Neutrophil (primary cell): ENCODE measurements at regions not wholly inside any gene's neighbourhood (a gene's known extent, or its start where the extent isn't known, plus 50 kb on each side); places are given as distances from the start of the nearest gene placed in this dataset.

Source experiments
- H3K27ac ChIP-seq: fragments of 200-600 bp; sonication (generic); 2 replicates; pipeline ENCODE4 v1.5.1; 2016; ENCODE audit warnings: mild to moderate bottlenecking, moderate library complexity
- H3K27me3 ChIP-seq: fragments of 200-600 bp; sonication (generic); 2 replicates; pipeline ENCODE4 v1.6.0; 2016; ENCODE audit warnings: mild to moderate bottlenecking
- H3K36me3 ChIP-seq: fragments of 200-600 bp; sonication (generic); 2 replicates; pipeline ENCODE4 v1.5.1; 2017
- H3K4me1 ChIP-seq, 2 experiments: fragments of 200-600 bp in 1 of 2; sonication (generic) in 1 of 2; 1 replicate in 1 of 2; 2 replicates in 1 of 2; pipeline versions ENCODE4 v1.5.1 to v1.6.1; 2013 to 2016; ENCODE audit warnings: low read depth in 1 of 2, low read length in 1 of 2, mild to moderate bottlenecking in 1 of 2, moderate library complexity in 1 of 2; ENCODE audit not compliant: control insufficient read depth in 1 of 2, insufficient read depth in 1 of 2
- H3K4me3 ChIP-seq, 2 experiments: fragments of 200-600 bp in 1 of 2; sonication (generic) in 1 of 2; 1 replicate in 1 of 2; 2 replicates in 1 of 2; pipeline ENCODE4 v1.5.1; 2013 to 2016; ENCODE audit warnings: low read depth in 1 of 2, low read length in 1 of 2, mild to moderate bottlenecking in 1 of 2, moderate library complexity in 1 of 2
- H3K9me3 ChIP-seq: fragments of 200-600 bp; sonication (generic); 2 replicates; pipeline ENCODE4 v1.5.1; 2016
- TF ChIP-seq, protein P1 (sequence below): fragments of 200-600 bp; sonication (generic); IDR thresholded peaks from 2 replicates; pipeline ENCODE4 v1.5.1; 2016; ENCODE audit warnings: antibody characterized with exemption

DNA sequence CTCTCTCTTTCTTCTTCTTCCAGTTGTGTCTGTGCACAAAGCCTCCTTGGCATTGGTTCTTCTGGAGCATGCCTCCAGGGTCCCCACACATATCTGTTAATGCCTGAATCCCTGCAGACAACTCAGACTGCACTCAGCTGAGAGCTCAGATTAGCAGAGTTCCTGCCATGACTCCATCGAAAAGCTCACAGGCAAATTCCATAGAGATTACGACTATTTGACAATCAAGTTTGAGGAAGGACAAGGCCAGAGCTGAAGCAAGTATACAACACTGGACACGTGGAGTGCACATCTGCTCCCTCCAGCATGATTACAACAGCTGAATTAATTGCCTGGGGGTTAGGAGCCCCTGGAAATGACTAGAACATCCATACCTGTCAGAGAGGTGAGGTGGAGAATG lies 190.7 kb downstream of the INSIG2 start:
- Histone ChIP-seq H3K4me1 (no peaks in the 10 kb centered on the region), H3K27ac (no peak overlapping the region), H3K9me3 (no peaks in the 10 kb centered on the region), H3K27me3 (peaks cover 54% of the 10 kb centered on the region), H3K36me3 (no peaks in the 10 kb centered on the region), H3K4me3 (no peak overlapping the region)
- TF ChIP-seq, protein P1, sequence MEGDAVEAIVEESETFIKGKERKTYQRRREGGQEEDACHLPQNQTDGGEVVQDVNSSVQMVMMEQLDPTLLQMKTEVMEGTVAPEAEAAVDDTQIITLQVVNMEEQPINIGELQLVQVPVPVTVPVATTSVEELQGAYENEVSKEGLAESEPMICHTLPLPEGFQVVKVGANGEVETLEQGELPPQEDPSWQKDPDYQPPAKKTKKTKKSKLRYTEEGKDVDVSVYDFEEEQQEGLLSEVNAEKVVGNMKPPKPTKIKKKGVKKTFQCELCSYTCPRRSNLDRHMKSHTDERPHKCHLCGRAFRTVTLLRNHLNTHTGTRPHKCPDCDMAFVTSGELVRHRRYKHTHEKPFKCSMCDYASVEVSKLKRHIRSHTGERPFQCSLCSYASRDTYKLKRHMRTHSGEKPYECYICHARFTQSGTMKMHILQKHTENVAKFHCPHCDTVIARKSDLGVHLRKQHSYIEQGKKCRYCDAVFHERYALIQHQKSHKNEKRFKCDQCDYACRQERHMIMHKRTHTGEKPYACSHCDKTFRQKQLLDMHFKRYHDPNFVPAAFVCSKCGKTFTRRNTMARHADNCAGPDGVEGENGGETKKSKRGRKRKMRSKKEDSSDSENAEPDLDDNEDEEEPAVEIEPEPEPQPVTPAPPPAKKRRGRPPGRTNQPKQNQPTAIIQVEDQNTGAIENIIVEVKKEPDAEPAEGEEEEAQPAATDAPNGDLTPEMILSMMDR, result no peak

DNA sequence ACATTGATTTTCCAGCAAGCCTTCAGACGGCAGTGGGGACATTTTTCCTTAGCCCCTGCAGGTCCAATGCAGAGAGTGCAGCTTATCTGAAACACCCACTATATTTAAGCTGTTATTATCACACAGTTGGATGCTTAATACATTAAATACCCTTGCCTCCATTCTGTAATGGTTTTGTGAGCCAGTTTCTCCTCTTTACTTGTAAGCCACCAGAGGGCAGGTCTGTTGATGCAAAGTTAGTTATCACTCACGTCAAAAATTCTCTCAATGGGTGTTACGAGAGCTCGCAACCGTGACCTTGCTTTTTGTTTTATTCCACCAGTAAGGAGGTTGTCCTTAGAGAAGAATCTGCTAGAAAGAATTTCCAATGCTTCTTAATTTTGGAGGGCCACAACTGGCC lies 189.8 kb downstream of the INSIG2 start:
- TF ChIP-seq, protein P1, result no peak

DNA sequence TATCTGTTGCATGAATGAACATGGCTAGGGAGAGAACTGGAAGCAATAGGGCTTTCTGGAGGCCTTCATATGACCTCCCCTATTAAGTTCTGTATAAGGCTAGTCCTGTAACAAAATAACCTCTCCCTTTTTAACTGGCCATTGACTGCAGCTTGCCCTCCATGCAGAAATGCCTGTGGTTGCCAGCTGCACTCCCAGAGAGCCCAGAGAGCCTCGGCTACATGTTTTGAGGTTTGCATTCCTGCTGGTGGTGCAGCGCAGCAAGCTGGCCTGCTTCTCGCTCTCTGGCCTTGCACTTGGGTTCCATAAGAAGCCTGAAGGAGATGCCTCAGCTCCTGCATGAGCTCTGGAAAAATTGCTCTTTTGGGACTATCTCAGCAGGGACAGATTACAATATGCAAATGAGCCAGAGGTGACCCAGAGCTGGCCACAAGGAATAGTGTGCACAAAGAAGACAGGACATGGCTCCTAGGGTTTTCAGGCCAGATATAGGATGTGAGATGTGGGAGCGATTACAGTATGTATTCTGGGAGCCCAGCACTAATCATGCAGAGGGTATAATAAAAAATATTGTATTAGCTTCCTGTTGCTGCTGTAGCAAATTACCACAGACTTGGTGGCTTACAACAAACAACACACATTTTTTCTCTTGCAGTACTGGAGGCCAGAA lies 186.7 kb downstream of the INSIG2 start:
- Histone ChIP-seq H3K27ac (no peak overlapping the region), H3K4me3 (no peak overlapping the region), H3K4me1 (no peaks in the 10 kb centered on the region), H3K9me3 (no peaks in the 10 kb centered on the region), H3K36me3 (no peaks in the 10 kb centered on the region), H3K27me3 (peaks cover 39% of the 10 kb centered on the region)
- TF ChIP-seq, protein P1, result no peak

More for the DNA sequence above, 189.8 kb downstream of the INSIG2 start:
- no peaks in the 10 kb centered on the region for H3K9me3 ChIP-seq
- H3K27ac ChIP-seq, result no peak overlapping the region
- no peaks in the 10 kb centered on the region for H3K36me3 ChIP-seq
- no peaks in the 10 kb centered on the region for H3K4me1 ChIP-seq
- H3K4me3 ChIP-seq, result no peak overlapping the region
- peaks cover 55% of the 10 kb centered on the region for H3K27me3 ChIP-seq

DNA sequence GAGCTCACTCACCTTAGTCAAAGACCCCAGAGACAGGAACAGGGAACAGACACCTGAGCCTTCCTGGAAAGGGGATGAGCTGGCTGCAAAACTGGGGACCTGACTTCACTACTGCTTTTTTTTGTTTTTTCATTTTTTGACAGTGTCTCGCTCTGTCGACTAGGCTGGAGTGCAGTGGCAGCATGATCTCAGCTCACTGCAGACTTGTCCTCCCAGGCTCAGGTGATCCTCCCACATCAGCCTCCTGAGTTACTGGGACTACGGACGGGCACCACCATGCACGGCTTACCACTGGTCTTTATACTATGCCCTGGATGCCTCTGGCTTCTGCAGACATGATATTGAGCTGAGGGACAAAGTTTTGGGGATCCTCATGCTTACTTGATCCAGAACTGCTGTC lies 184.1 kb downstream of the INSIG2 start:
- TF ChIP-seq, protein P1, result no peak
- H3K9me3 ChIP-seq, result no peaks in the 10 kb centered on the region
- H3K27me3 ChIP-seq, result peaks cover 35% of the 10 kb centered on the region
- H3K27ac ChIP-seq, result no peak overlapping the region
- H3K4me3 ChIP-seq, result no peak overlapping the region
- H3K36me3 ChIP-seq, result no peaks in the 10 kb centered on the region
- H3K4me1 ChIP-seq, result no peaks in the 10 kb centered on the region

DNA sequence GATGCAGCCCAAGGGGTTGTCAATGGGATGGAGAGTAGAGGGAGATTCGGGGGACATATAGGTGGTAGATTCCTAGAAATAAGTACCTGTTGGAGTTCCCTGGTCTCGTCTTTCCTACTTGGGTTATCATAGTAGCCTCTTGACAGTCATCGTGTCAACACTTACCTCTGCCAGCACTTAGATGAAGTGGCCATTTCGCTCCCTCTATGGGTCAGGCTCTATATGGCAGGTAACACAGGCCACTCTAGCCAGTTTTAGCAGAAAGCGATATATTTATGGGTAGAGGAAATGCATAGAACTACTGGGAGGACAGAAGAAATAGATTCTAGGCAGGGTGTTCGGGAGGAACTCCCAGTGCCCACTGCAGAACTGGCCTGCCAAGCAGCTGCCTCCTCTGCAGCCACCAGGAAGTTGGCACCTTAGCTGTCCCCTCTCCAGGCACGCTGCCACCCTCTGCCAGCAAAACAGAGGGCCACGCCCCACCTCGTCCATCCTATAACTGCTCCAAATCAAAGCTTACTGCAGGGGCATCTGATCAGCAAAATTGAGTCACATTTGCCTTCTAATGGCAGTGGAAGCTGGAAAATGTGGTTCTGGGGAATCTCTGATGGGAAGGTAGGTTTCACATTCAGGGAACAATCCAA lies 181.3 kb downstream of the INSIG2 start:
- Histone ChIP-seq H3K27ac (no peak overlapping the region), H3K27me3 (peaks cover 33% of the 10 kb centered on the region), H3K4me3 (no peak overlapping the region), H3K4me1 (no peaks in the 10 kb centered on the region), H3K36me3 (no peaks in the 10 kb centered on the region), H3K9me3 (no peaks in the 10 kb centered on the region)
- TF ChIP-seq, protein P1, result no peak
